ENCODE measurements at regions not wholly inside any gene's neighbourhood (a gene's known extent, or its start where the extent isn't known, plus 50 kb on each side); places are given as distances from the start of the nearest gene placed in this dataset.

DNA sequence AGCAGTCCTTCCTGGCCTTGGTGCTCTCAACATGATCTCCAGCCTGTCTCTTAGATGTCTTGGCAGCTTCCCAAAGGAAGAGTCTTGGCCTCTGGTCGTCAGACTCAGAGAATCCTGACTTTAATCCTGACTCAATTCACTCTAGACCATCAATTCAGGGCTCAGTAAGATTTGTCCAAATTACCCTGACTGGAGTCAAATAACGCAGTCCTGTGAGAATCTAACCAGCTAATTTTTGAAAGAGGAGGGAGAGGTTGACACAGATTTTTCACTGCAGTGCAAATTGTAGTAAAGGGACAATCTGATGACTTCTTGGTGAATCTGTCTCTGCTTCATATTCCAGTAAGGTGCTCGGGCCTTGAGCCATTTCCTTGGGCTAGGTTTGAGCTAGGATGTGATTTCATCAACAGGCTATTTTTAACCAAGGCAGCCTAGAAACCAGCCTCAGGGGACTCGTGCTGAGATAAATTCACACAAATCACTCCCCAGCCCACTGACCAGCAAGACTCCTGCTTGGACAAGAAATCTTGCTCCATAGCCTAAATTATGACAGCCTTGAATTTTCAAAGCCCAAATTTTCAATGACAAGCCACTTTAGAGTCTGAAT lies 257.4 kb downstream of the ENC1 start:
- H3K27ac ChIP-seq = peak overlapping the region; percentile 31 to 90 (median 70)
- ATAC-seq = peak; percentile 72 to 93 (median 86)
- intact Hi-C loops (cut with DNase I) = loop anchor here in 6 of 10 donors (5.0 to 10.0 kb wide), 5 partner anchors 122 to 478 kb away; partner anchors contain the start of gene ENC1 (in 3 of the 6)
- H3K9me3 ChIP-seq = no peaks in the 10 kb centered on the region
- H3K36me3 ChIP-seq = no peaks in the 10 kb centered on the region
- DNase-seq = peak in 4 of 5 donors; percentile 73 to 78 (median 76)
- 20 to 31% (median 25%) methylated on average over 4 of the region's 4 CpGs for WGBS, 4 donors
- TF ChIP-seq, protein P1, sequence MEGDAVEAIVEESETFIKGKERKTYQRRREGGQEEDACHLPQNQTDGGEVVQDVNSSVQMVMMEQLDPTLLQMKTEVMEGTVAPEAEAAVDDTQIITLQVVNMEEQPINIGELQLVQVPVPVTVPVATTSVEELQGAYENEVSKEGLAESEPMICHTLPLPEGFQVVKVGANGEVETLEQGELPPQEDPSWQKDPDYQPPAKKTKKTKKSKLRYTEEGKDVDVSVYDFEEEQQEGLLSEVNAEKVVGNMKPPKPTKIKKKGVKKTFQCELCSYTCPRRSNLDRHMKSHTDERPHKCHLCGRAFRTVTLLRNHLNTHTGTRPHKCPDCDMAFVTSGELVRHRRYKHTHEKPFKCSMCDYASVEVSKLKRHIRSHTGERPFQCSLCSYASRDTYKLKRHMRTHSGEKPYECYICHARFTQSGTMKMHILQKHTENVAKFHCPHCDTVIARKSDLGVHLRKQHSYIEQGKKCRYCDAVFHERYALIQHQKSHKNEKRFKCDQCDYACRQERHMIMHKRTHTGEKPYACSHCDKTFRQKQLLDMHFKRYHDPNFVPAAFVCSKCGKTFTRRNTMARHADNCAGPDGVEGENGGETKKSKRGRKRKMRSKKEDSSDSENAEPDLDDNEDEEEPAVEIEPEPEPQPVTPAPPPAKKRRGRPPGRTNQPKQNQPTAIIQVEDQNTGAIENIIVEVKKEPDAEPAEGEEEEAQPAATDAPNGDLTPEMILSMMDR (IDR thresholded peaks at IDR 0.05) = no peak
- TF ChIP-seq POLR2A (IDR thresholded peaks at IDR 0.05) = no peak
- peak overlapping the region in 1 of 12 donors; percentile 8 for H3K4me3 ChIP-seq
- H3K4me1 ChIP-seq = peaks cover 7 to 58% (median 33%) of the 10 kb centered on the region in 12 donors
- no peaks in the 10 kb centered on the region for H3K27me3 ChIP-seq

- peaks cover 7 to 61% (median 33%) of the 10 kb centered on the region in 12 donors for H3K4me1 ChIP-seq
- H3K36me3 ChIP-seq = no peaks in the 10 kb centered on the region
- intact Hi-C loops (cut with DNase I) = loop anchor here in 6 of 10 donors (5.0 to 10.0 kb wide), 5 partner anchors 123 to 477 kb away; partner anchors contain the start of gene ENC1 (in 3 of the 6)
- TF ChIP-seq, protein P1 (IDR thresholded peaks at IDR 0.05) = peak in 2 of 12 donors; percentile 7 to 12
- no peak for TF ChIP-seq POLR2A (IDR thresholded peaks at IDR 0.05)
- 74 to 81% (median 80%) methylated on average over 3 of the region's 3 CpGs for WGBS, 4 donors
- ATAC-seq (peak in 1 of 4 donors; percentile 32), DNase-seq (no peak)
- H3K27ac ChIP-seq = peak overlapping the region; percentile 31 to 90 (median 70)
- H3K27me3 ChIP-seq = no peaks in the 10 kb centered on the region
- H3K9me3 ChIP-seq = no peaks in the 10 kb centered on the region
- H3K4me3 ChIP-seq = no peak overlapping the region
Observed at GRCh38 chr5:74382123-74382855, 258.2 kb downstream of the ENC1 start.

DNA sequence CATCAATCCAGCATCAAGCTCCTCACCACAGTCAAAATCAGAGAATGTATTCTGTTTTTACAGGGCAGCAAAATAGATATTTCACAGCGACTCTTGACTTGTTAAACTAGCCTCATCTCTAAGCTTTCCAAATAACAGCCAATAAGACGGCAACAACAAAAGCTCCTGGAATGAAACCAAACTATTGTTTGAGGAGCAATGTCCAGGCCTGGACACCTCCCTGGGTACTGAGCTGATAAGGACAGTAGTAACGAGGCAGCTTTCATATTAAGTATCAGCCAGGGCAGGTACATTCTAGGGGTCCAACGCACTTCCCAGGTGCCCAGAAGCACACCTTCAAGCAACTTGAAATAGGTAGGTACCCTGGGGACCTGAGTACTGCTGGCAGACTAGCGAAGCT lies 260.3 kb downstream of the ENC1 start:
- peak in 2 of 4 donors; percentile 33 to 42 for ATAC-seq
- intact Hi-C loops (cut with DNase I) = loop anchor here in 6 of 10 donors (5.0 to 10.0 kb wide), 5 partner anchors 125 to 475 kb away; partner anchors contain the start of gene ENC1 (in 3 of the 6)
- no peaks in the 10 kb centered on the region for H3K36me3 ChIP-seq
- H3K27ac ChIP-seq = peak overlapping the region in 4 of 12 donors; percentile 7 to 28 (median 12)
- TF ChIP-seq, protein P1 (IDR thresholded peaks at IDR 0.05) = no peak
- no peak for TF ChIP-seq POLR2A (IDR thresholded peaks at IDR 0.05)
- no peak for DNase-seq
- H3K9me3 ChIP-seq = peaks cover 0 to 4% (median 0%) of the 10 kb centered on the region in 12 donors
- peaks cover 7 to 57% (median 32%) of the 10 kb centered on the region in 12 donors for H3K4me1 ChIP-seq
- no peaks in the 10 kb centered on the region for H3K27me3 ChIP-seq
- H3K4me3 ChIP-seq = no peak overlapping the region
- WGBS, 4 donors = 63 to 75% (median 71%) methylated on average over 5 of the region's 5 CpGs

GRCh38 chr5:74378464-74378863 lies 262.1 kb downstream of the ENC1 start:
- H3K27me3 ChIP-seq = no peaks in the 10 kb centered on the region
- TF ChIP-seq POLR2A (IDR thresholded peaks at IDR 0.05) = no peak
- TF ChIP-seq, protein P1 (IDR thresholded peaks at IDR 0.05) = no peak
- H3K9me3 ChIP-seq = peaks cover 0 to 4% (median 0%) of the 10 kb centered on the region in 12 donors
- no peaks in the 10 kb centered on the region for H3K36me3 ChIP-seq
- H3K27ac ChIP-seq = no peak overlapping the region
- intact Hi-C loops (cut with DNase I) = no loop called here
- H3K4me1 ChIP-seq = peaks cover 0 to 39% (median 15%) of the 10 kb centered on the region in 12 donors
- 55 to 73% (median 63%) methylated on average over 1 of the region's 1 CpG for WGBS, 4 donors
- DNase-seq (no peak), ATAC-seq (peak in 1 of 4 donors; percentile 41)
- H3K4me3 ChIP-seq = no peak overlapping the region
